HUES48 (cell line): ENCODE measurements at regions not wholly inside any gene's neighbourhood (a gene's known extent, or its start where the extent isn't known, plus 50 kb on each side); places are given as distances from the start of the nearest gene placed in this dataset.

Source experiments
- H3K27ac ChIP-seq: one replicate; pipeline ENCODE4 v1.7.0; 2013; ENCODE audit warnings: low read depth, low read length, inconsistent platforms
- H3K27me3 ChIP-seq: 2 replicates; pipeline ENCODE4 v1.6.1; 2013; ENCODE audit warnings: mild to moderate bottlenecking, low read length; ENCODE audit not compliant: control insufficient read depth, insufficient read depth
- H3K36me3 ChIP-seq: 2 replicates; pipeline ENCODE4 v1.6.1; 2013; ENCODE audit warnings: low read length; ENCODE audit not compliant: control insufficient read depth, insufficient read depth
- H3K4me1 ChIP-seq: 2 replicates; pipeline ENCODE4 v1.6.1; 2013; ENCODE audit warnings: mild to moderate bottlenecking, low read length; ENCODE audit not compliant: control insufficient read depth, insufficient read depth
- H3K4me3 ChIP-seq: 2 replicates; pipeline ENCODE4 v1.5.1; 2013; ENCODE audit warnings: mild to moderate bottlenecking, low read depth, low read length
- H3K9ac ChIP-seq: 2 replicates; pipeline ENCODE4 v1.6.1; 2013; ENCODE audit warnings: mild to moderate bottlenecking, low read depth, low read length, moderate library complexity
- H3K9me3 ChIP-seq: 2 replicates; pipeline ENCODE4 v1.6.1; 2013; ENCODE audit warnings: low read length; ENCODE audit not compliant: control insufficient read depth, insufficient read depth

DNA sequence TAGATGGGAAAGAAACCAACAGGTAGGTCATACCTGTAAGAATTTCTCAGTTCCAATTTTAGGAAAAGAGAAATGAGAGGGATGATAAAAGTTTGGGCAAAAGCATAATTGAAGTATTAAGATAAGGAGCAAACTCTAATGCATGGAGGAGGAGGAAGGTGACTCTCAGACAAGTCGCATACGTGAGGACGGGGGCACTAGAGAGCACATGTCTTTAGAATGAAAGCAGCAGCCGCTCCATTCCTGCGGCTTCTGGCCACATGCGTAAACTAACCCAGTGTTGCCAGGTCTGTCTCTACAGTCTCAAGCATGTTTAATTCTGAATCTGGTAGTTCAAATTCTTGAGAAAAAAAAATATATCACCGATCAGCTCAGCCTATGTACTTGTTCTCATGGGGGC lies 371.5 kb upstream of the SLC30A5 start:
- Histone ChIP-seq H3K9ac (no peak overlapping the region), H3K4me1 (no peaks in the 10 kb centered on the region), H3K4me3 (no peak overlapping the region), H3K27ac (no peak overlapping the region), H3K27me3 (no peaks in the 10 kb centered on the region), H3K36me3 (no peaks in the 10 kb centered on the region), H3K9me3 (no peaks in the 10 kb centered on the region)

DNA sequence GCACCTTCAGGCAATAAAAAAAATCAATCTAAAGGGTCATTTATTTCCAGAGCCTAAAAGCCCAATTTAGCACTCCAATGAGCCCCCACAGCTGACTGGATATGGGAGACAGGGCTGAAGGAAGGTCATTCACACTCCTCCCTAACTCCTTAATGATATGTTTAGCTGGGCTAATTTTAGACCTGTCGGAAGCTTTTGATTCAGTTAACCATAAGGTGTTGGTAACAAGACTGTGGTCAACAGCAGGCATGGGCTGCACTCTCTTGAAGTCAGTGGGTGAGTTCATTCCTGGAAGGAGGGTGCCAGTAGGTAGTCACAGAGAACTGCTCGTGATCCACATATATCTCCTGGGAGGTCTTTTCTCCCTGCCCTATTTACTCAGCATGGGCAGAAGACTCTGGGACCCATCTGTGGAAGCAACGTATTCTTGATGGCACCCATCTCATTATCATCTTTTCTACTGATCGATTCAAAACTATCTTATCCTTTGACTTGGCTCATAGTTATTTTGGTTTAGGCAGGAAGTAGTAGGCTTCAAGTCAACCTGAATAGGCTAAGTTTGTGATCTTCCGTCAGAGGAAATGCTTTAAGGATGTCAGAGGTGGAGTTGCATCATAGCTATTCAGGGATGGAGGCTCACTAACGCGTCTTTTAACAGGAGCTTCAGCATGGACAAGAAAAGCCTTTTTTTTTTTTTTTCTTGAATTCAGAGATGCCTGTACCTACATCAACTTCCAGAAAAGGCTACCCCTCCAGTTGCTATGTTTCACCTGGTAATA lies 367.7 kb upstream of the SLC30A5 start:
- Histone ChIP-seq H3K4me3 (no peak overlapping the region), H3K9ac (no peak overlapping the region), H3K27me3 (no peaks in the 10 kb centered on the region), H3K4me1 (no peaks in the 10 kb centered on the region; the same call in 1 of the 2 replicates), H3K9me3 (no peaks in the 10 kb centered on the region), H3K27ac (no peak overlapping the region), H3K36me3 (no peaks in the 10 kb centered on the region)

DNA sequence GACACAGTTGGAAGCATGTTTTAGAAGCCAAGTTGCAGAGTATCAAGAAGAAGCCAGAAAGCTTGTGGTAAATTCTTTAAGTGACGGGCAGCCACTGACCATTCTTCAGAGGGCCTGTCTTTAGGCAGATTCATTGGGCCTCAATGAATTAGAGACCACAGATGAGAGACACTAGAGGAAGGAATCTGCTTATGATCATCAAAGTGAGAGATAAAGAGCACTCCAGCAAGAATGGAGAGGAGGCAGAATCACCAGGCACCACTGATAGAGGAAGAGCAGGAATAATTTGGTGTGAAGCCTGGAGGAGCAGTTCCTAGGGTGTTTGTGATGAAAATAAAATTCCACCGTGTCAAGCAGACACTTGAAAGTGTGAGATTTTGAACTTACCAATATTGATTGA lies 365.9 kb upstream of the SLC30A5 start:
- Histone ChIP-seq H3K4me1 (no peaks in the 10 kb centered on the region; the same call in 1 of the 2 replicates), H3K36me3 (no peaks in the 10 kb centered on the region), H3K4me3 (no peak overlapping the region), H3K27me3 (no peaks in the 10 kb centered on the region), H3K27ac (no peak overlapping the region), H3K9me3 (no peaks in the 10 kb centered on the region), H3K9ac (no peak overlapping the region)

DNA sequence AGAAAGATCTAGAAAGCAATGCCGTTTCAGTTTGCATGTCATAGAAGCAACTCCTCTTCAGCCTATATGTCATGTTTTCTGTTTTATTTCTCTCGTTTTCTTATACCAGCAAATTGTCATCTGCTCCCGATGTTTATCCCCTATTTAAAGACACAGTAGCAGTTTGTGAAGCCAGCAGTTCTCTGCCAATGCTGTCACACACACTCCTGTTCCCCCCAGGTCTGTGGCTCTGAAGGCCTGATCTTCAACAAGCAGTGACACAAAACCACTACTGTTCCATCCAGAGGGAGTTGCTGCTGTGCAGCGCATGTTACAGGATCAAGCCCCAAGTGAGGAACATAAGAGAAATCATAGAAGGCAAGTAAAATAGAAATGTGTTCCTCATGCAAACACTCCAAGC lies 364.1 kb upstream of the SLC30A5 start:
- no peaks in the 10 kb centered on the region for H3K27me3 ChIP-seq
- no peak overlapping the region for H3K4me3 ChIP-seq
- no peak overlapping the region for H3K9ac ChIP-seq
- no peaks in the 10 kb centered on the region; the same call in 1 of the 2 replicates for H3K4me1 ChIP-seq
- H3K9me3 ChIP-seq, result no peaks in the 10 kb centered on the region
- no peak overlapping the region for H3K27ac ChIP-seq
- H3K36me3 ChIP-seq, result no peaks in the 10 kb centered on the region

DNA sequence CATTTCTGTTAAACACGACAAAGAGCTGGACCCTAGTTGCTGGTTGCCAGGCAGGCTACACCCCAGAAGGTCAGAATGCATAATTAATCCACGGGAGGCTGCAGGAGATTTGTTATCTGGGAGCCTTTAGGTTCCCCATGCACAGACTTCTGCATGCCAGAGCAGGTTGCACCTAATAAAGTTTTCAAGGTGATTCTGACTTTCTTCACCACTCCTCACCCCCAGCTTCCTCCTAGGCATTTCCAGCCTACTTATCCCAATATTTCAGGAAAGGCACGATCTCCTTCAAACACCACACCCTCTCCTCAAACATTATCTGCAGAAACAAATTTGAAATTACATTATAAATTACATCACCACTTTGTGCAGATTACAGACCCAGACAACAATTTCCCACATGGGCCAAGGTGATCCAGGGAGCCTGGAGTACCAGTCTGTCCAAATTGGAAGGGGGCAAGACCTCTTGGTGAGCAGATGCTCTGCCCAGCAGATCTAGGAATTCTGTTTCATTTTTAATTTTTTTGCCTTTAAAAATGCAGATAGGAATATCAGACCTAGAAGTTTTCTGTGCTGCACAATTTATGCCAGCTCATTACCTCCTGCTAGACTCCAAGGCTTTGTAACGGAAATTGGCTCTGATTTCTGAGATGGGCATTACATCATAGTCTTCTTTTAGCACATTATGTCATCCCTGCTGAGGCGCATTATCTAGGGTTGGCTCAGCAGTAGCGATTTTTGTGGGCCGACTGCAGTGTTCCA lies 363.4 kb upstream of the SLC30A5 start:
- Histone ChIP-seq H3K36me3 (no peaks in the 10 kb centered on the region), H3K9ac (no peak overlapping the region), H3K27me3 (no peaks in the 10 kb centered on the region), H3K4me1 (no peaks in the 10 kb centered on the region; the same call in 1 of the 2 replicates), H3K4me3 (no peak overlapping the region), H3K27ac (no peak overlapping the region), H3K9me3 (no peaks in the 10 kb centered on the region)

DNA sequence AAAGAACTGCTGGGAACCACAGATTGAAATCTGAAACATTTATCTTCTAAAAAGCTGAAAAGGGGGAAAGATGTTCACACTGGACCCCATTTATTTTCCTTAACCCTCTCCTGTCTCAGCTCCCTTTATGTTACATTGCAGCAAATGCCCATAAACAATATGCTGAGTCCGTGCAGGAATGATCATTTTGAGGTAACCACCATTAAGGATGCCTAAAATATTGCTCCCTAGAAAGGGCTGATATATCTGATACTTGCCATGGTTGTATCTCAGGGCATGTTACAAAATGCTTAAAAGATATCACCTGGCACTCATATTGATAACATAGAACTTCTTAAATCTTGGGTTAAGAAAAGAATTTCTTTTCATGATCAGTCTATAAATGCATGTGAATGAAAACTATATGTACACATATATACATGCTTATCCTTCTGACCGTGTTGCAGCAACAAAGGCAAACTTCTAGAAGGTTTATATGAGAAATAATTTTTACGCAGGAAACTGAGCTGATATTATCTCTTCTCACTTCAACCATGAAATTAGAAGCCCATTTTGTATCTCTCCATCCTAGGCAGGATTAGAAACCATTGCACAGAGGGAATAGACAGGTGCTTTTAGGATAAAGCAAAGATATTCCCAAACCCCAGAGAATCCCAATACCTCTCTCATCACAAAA lies 362.7 kb upstream of the SLC30A5 start:
- H3K4me1 ChIP-seq, result no peaks in the 10 kb centered on the region; the same call in 1 of the 2 replicates

DNA sequence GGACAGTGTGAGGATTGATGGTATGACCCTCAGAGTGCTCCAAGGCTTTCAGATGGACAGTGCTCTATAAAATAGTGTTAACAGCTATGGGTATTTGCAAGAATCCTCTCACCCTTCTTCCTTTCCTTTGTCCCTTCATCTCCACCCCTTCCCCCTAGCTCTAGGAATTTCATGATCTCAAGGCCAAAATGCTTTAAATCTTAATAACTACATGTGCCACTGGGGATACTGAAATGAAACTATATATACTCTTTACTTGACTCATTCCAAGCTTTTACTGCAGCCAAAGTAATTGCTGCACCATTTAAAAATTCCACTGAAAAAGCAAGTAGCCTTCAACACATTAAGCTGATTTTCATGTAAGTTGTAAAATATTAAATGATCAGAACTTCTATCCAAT lies 361.6 kb upstream of the SLC30A5 start:
- H3K27me3 ChIP-seq, result no peaks in the 10 kb centered on the region
- no peak overlapping the region for H3K9ac ChIP-seq
- H3K4me1 ChIP-seq, result no peaks in the 10 kb centered on the region; the same call in 1 of the 2 replicates
- no peak overlapping the region for H3K4me3 ChIP-seq
- H3K27ac ChIP-seq, result no peak overlapping the region
- H3K9me3 ChIP-seq, result no peaks in the 10 kb centered on the region
- H3K36me3 ChIP-seq, result no peaks in the 10 kb centered on the region

More for the DNA sequence above, 362.7 kb upstream of the SLC30A5 start:
- no peaks in the 10 kb centered on the region for H3K36me3 ChIP-seq
- no peaks in the 10 kb centered on the region for H3K27me3 ChIP-seq
- no peak overlapping the region for H3K27ac ChIP-seq
- no peak overlapping the region for H3K9ac ChIP-seq
- H3K4me3 ChIP-seq, result no peak overlapping the region
- H3K9me3 ChIP-seq, result no peaks in the 10 kb centered on the region

DNA sequence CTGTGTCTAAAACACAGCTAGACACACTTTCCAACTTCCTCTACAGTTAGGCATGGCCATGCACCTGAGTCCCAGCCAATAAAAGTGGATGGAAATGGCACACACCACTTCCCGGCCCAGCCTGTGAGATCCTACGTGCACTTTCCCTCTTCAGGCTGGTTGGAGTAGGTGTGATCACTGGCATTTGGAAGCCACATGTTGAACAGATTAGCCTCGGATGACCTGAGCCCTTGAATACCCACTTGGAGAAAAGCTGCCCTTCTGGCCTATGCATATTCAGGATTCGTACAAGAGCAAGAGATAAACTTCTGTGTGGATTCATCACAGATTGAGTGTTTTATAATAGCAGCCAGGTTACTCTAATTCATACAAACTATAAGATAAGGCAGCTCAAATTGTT lies 359.0 kb upstream of the SLC30A5 start:
- Histone ChIP-seq H3K27me3 (no peaks in the 10 kb centered on the region), H3K4me3 (no peak overlapping the region), H3K9me3 (no peaks in the 10 kb centered on the region), H3K9ac (no peak overlapping the region), H3K36me3 (no peaks in the 10 kb centered on the region), H3K27ac (no peak overlapping the region), H3K4me1 (no peaks in the 10 kb centered on the region; the same call in 1 of the 2 replicates)

DNA sequence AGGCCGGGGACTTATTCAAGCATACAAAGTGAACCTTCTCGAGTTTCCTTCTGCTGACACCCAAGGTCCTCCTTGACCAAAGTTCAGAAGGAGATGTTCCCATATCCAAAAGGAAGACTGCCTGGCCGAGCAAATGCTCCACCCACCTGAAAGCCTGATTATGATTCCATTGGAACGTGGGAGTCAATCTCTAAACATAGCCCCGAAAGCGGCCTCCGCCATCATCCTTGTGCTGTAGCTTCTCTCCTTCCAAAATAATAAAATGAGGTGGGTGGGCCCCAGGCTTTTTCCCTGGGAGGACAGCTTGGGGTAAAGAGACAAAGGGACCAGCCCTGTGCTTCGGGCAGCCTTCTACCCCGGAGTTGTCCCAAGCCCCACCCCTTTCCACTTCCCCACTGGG lies 355.6 kb upstream of the SLC30A5 start:
- H3K4me3 ChIP-seq, result no peak overlapping the region
- no peak overlapping the region for H3K9ac ChIP-seq
- H3K9me3 ChIP-seq, result no peaks in the 10 kb centered on the region
- H3K27ac ChIP-seq, result no peak overlapping the region
- H3K27me3 ChIP-seq, result no peaks in the 10 kb centered on the region
- H3K4me1 ChIP-seq, result no peaks in the 10 kb centered on the region
- H3K36me3 ChIP-seq, result no peaks in the 10 kb centered on the region

DNA sequence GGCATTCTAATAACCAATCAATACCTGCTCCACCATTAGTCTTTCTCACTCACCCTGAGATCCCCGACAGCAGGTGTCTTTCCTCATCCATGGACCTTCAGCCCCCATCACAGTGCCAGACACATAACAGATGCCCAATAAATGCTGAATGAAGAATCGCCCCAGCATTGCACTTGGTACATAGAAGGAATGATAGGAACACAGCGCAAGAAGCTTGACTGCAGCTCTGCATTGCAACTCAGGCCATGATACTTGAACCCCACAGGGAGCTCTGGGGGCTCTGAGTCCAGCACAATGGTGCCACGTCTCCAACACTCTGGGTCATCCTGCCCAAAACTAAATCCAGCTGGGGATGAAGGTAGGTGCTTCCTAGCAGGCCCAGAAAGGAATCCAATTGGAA lies 355.0 kb upstream of the SLC30A5 start:
- Histone ChIP-seq H3K36me3 (no peaks in the 10 kb centered on the region), H3K9me3 (no peaks in the 10 kb centered on the region), H3K4me1 (no peaks in the 10 kb centered on the region), H3K27ac (no peak overlapping the region), H3K27me3 (no peaks in the 10 kb centered on the region), H3K4me3 (no peak overlapping the region), H3K9ac (no peak overlapping the region)

DNA sequence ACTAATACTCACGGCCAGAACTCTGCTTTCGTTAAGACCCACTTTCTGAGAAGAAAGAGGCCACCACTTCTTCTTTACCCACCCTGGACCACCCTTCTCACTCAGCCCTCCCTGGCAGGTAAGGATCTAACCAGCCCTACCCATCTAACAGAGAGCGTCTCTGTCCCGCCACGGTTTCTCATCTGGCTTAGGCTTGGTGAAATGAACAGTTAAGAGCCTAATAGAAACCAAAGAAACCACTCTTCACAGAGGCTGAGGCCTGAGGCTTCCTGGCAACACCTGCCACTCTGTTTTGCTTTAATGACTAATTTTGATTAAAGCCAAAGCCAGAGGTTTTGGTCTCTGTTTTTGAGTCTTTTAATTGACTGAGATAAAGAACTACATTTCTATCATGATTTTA lies 354.1 kb upstream of the SLC30A5 start:
- Histone ChIP-seq H3K36me3 (no peaks in the 10 kb centered on the region), H3K4me1 (no peaks in the 10 kb centered on the region), H3K27me3 (no peaks in the 10 kb centered on the region), H3K27ac (no peak overlapping the region), H3K9me3 (no peaks in the 10 kb centered on the region), H3K9ac (no peak overlapping the region), H3K4me3 (no peak overlapping the region)
